ENCODE measurements at regions not wholly inside any gene's neighbourhood (a gene's known extent, or its start where the extent isn't known, plus 50 kb on each side); places are given as distances from the start of the nearest gene placed in this dataset.

DNA sequence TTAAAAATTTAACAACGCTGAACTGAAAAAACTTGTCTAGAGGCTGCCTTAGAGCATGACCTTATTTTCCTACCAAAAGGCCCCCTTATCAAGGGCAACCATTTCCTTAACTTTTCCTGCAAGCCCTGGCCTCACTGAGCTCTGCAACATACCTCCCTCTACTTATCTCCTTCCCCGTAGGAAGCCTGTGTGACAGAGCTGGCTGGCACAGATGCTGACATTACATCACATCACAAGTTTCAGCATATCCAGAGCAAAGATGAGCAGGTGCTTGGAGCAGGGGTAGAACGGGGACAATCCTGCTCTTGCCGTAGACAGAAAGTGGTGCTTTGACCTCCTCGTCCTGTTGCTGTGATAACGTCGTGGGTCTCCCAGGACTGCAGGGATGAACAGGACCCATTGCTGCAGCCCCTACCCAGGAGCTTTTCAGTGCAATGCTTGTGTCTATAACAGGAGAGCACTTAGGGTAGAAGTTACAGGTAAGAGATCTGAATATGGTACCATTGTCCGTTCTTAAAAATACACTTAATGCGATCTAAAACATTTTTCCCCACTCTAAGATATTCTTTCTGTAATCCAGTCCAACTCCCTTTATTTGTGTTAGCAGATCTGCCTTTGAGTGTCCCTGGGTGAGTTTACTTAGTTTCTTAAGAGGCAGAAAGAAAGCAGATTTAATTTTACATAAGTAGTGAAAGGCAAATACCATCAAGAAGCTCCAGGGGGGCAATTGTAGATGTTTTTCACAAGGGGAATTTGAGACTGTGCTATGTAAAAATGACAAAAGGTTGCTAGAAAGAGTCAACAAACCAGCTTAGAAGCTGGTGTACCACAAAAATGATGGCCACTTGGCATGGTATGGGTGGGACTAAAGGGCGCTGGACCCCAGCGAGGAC, 101.9 kb upstream of the EFNA5 start:
- H3K9me3 ChIP-seq (ENCODE audit: control insufficient read depth, insufficient read depth, low read length), result no peaks in the 10 kb centered on the region
- peak overlapping the region; percentile 2; the same call in 1 of the 2 replicates for H3K4me3 ChIP-seq (ENCODE audit: low read depth, low read length)
- H3K27ac ChIP-seq (ENCODE audit: low read depth, low read length), result peak overlapping the region; percentile 61
- no peaks in the 10 kb centered on the region for H3K36me3 ChIP-seq (ENCODE audit: control insufficient read depth, insufficient read depth, low read length)
- H3K27me3 ChIP-seq (ENCODE audit: control insufficient read depth, insufficient read depth, low read length), result no peaks in the 10 kb centered on the region
- H3K4me1 ChIP-seq (ENCODE audit: control insufficient read depth, insufficient read depth, low read length), result peaks cover 51% of the 10 kb centered on the region
- no peak overlapping the region for H3K9ac ChIP-seq (ENCODE audit: low read depth, low read length)

DNA sequence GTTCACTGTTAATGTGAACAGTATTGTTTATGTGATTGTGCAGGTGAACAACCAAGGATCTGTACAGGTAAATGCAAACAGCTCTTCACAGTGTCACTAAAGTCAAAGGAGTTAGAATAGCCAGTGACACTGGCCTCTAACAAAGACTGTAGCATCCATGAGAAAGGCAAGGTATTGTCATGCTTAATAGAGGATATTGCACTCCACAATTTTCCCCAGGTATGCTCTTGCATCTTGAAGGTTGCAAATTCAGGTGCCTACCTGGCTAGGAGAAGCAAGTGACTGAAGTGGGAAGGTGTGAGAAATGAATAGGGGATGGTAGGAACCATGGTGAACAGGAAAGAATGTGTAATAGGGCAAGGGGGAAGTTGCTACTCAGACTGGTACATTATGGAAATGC, 101.2 kb upstream of the EFNA5 start:
- peaks cover 47% of the 10 kb centered on the region for H3K4me1 ChIP-seq (ENCODE audit: control insufficient read depth, insufficient read depth, low read length)
- no peaks in the 10 kb centered on the region for H3K27me3 ChIP-seq (ENCODE audit: control insufficient read depth, insufficient read depth, low read length)
- H3K9ac ChIP-seq (ENCODE audit: low read depth, low read length), result no peak overlapping the region
- H3K36me3 ChIP-seq (ENCODE audit: control insufficient read depth, insufficient read depth, low read length), result no peaks in the 10 kb centered on the region
- no peak overlapping the region for H3K27ac ChIP-seq (ENCODE audit: low read depth, low read length)
- H3K4me3 ChIP-seq (ENCODE audit: low read depth, low read length), result peak overlapping the region; percentile 14; the same call in 1 of the 2 replicates
- no peaks in the 10 kb centered on the region for H3K9me3 ChIP-seq (ENCODE audit: control insufficient read depth, insufficient read depth, low read length)

DNA sequence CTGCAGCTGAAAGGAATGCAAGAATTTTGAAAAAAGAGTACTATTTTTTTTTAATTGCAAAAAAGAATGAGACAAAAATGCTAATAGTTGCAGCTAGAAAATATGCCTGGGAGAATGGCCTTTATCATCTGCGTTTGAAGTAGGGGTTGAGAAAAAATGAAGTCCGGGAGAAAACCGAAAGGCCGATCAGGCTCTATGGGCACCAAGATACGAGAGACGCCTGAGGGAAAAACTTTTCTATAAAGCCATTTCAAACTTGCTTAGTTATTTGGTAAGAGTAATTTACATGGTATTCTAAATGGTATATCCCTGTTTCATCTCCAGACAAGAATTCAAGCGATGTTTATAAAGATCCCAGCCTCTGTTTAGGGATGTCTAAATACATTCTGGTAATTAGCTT, 99.3 kb upstream of the EFNA5 start:
- Histone ChIP-seq H3K4me1 (ENCODE audit: control insufficient read depth, insufficient read depth, low read length) (peaks cover 39% of the 10 kb centered on the region), H3K36me3 (ENCODE audit: control insufficient read depth, insufficient read depth, low read length) (no peaks in the 10 kb centered on the region), H3K9me3 (ENCODE audit: control insufficient read depth, insufficient read depth, low read length) (no peaks in the 10 kb centered on the region), H3K27me3 (ENCODE audit: control insufficient read depth, insufficient read depth, low read length) (no peaks in the 10 kb centered on the region), H3K4me3 (ENCODE audit: low read depth, low read length) (no peak overlapping the region), H3K9ac (ENCODE audit: low read depth, low read length) (no peak overlapping the region), H3K27ac (ENCODE audit: low read depth, low read length) (no peak overlapping the region)

DNA sequence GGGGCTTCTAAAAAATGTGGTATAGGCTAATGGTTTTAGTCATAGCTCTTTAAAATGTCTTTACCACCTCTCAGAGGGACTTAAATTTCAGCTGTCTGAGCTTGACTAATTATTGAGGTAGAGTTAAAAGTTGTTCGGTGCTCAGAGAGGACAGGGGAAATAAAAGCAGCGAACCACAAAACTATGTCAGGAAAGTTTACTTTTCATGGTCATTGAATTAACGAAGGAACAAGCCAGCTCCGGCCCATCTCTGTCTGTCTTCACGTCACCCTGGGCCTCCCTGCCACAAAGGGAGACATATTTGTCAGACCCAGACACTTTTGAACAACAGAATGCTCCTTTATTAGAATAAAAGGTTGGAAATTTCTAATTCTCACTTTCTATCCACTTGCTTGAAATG, 98.8 kb upstream of the EFNA5 start:
- Histone ChIP-seq H3K27ac (ENCODE audit: low read depth, low read length) (no peak overlapping the region), H3K27me3 (ENCODE audit: control insufficient read depth, insufficient read depth, low read length) (no peaks in the 10 kb centered on the region), H3K9me3 (ENCODE audit: control insufficient read depth, insufficient read depth, low read length) (no peaks in the 10 kb centered on the region), H3K4me1 (ENCODE audit: control insufficient read depth, insufficient read depth, low read length) (peaks cover 34% of the 10 kb centered on the region), H3K9ac (ENCODE audit: low read depth, low read length) (no peak overlapping the region), H3K4me3 (ENCODE audit: low read depth, low read length) (no peak overlapping the region), H3K36me3 (ENCODE audit: control insufficient read depth, insufficient read depth, low read length) (no peaks in the 10 kb centered on the region)

DNA sequence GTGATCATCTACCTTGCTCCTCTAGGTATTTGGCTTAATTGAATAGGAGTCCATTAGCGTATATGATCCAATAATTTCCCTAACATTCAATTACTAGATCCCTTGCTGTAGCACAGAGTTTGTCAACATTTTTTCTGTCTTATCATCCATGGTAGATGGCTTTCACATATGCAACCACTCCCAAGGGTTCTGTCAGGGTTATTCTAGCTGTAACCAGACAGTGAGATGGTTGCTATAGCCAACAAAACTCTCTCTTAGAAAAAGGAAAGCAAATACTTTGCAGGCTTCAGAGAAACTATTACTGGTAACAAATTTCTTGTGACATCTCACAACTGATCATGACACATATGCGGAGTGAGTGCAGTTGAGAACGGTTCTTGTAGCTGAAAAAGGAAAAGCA, 96.2 kb upstream of the EFNA5 start:
- no peaks in the 10 kb centered on the region for H3K36me3 ChIP-seq (ENCODE audit: control insufficient read depth, insufficient read depth, low read length)
- no peak overlapping the region for H3K9ac ChIP-seq (ENCODE audit: low read depth, low read length)
- no peak overlapping the region for H3K4me3 ChIP-seq (ENCODE audit: low read depth, low read length)
- peaks cover 11% of the 10 kb centered on the region for H3K4me1 ChIP-seq (ENCODE audit: control insufficient read depth, insufficient read depth, low read length)
- H3K27ac ChIP-seq (ENCODE audit: low read depth, low read length), result no peak overlapping the region
- no peaks in the 10 kb centered on the region for H3K9me3 ChIP-seq (ENCODE audit: control insufficient read depth, insufficient read depth, low read length)
- H3K27me3 ChIP-seq (ENCODE audit: control insufficient read depth, insufficient read depth, low read length), result no peaks in the 10 kb centered on the region

DNA sequence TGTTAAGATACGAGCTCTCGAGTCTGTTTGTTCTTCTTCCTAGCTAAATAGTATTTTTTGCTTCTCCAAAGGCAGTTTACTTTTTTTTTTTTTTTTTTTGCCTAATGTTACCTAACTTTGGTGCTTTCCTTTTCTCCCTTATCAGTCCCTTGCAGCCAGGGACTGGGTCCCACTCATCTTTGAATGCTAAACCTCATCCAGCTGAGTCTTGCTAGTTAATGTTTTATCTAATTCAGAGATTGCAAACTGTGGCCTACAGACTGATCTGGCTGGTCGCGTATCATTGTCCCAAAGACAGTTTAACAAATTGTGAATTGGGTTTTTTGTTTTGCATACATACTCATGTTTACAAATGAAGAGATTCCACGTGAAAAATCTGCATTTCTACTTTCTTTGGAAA, 95.7 kb upstream of the EFNA5 start:
- H3K9ac ChIP-seq (ENCODE audit: low read depth, low read length), result no peak overlapping the region
- H3K9me3 ChIP-seq (ENCODE audit: control insufficient read depth, insufficient read depth, low read length), result no peaks in the 10 kb centered on the region
- H3K36me3 ChIP-seq (ENCODE audit: control insufficient read depth, insufficient read depth, low read length), result no peaks in the 10 kb centered on the region

DNA sequence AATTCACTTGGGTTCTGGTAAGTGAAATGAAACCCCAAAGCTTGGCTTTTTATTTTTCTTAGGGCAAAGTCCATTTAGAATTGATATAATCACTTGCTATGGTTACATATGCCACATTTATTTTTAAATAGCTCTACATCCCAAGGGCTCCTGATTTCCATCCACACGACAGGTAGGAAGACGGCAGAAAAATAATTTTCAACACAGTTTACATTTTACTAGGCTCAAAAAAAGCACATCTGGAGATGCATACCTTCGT, 95.0 kb upstream of the EFNA5 start:
- no peak overlapping the region for H3K27ac ChIP-seq (ENCODE audit: low read depth, low read length)
- H3K4me3 ChIP-seq (ENCODE audit: low read depth, low read length), result no peak overlapping the region
- no peaks in the 10 kb centered on the region for H3K27me3 ChIP-seq (ENCODE audit: control insufficient read depth, insufficient read depth, low read length)
- H3K4me1 ChIP-seq (ENCODE audit: control insufficient read depth, insufficient read depth, low read length), result peaks cover 3% of the 10 kb centered on the region; the same call in 1 of the 2 replicates
- H3K9me3 ChIP-seq (ENCODE audit: control insufficient read depth, insufficient read depth, low read length), result no peaks in the 10 kb centered on the region
- H3K36me3 ChIP-seq (ENCODE audit: control insufficient read depth, insufficient read depth, low read length), result no peaks in the 10 kb centered on the region
- no peak overlapping the region for H3K9ac ChIP-seq (ENCODE audit: low read depth, low read length)

More for the DNA sequence above, 95.7 kb upstream of the EFNA5 start:
- Histone ChIP-seq H3K4me1 (ENCODE audit: control insufficient read depth, insufficient read depth, low read length) (peaks cover 5% of the 10 kb centered on the region), H3K27ac (ENCODE audit: low read depth, low read length) (no peak overlapping the region), H3K27me3 (ENCODE audit: control insufficient read depth, insufficient read depth, low read length) (no peaks in the 10 kb centered on the region), H3K4me3 (ENCODE audit: low read depth, low read length) (no peak overlapping the region)

DNA sequence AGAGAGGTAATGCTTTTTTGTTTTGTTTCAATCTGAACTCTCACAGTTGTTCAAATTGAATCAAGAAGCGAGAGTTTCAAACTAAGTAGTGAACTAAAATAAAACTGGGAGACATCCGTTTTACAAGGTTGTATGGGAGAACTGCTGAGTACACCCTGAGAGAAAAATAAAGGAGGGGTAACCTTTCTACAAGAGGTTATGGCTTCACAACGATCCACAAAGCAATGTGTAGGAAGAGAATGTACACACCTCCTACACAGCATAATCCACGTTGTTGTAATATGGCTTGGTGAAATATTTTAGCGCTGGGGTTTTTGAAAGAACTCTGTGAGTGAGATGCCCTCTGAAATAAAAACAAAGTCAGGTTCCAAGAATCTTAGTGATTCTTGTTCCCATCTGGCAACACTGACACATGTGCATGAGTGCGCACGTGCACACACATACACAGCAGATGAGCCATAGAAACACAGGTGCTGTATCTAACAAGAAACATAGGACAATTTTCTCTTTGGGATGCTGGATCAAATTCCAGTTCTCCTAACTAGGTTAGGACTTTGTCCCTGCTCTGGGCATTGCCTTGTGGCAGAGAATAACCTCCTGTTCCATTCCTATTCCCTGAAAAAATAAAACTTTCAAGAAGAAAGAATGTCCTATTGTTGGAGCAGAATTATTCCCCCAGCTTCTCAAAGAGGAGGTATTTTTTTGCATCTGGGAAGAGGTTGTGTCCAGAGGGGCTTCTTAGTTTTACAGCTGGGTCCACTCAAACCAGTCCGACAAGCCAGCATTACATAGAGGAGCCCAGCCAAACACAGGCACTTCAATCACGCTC, 94.5 kb upstream of the EFNA5 start:
- Histone ChIP-seq H3K27ac (ENCODE audit: low read depth, low read length) (no peak overlapping the region), H3K4me1 (ENCODE audit: control insufficient read depth, insufficient read depth, low read length) (peaks cover 3% of the 10 kb centered on the region; the same call in 1 of the 2 replicates), H3K36me3 (ENCODE audit: control insufficient read depth, insufficient read depth, low read length) (no peaks in the 10 kb centered on the region), H3K4me3 (ENCODE audit: low read depth, low read length) (no peak overlapping the region), H3K9me3 (ENCODE audit: control insufficient read depth, insufficient read depth, low read length) (no peaks in the 10 kb centered on the region), H3K27me3 (ENCODE audit: control insufficient read depth, insufficient read depth, low read length) (no peaks in the 10 kb centered on the region), H3K9ac (ENCODE audit: low read depth, low read length) (no peak overlapping the region)

DNA sequence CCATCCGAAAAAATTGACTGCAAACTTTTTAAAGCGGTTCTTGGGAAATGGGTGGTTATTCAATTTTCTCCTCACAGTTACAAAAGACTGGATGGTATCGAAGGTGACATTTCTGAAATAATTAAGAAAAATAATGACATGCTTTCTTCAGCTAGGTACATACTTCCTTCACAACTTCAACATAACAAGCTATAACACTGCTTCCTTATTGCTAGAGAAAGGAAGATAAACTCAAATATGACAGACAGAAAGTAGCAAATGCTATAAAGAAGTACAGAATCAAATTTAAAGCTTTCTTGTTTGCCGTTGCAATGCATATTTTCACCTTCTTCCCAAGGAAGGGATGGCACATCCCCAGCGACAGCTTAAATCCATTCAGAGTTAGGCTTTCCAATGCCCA, 93.5 kb upstream of the EFNA5 start:
- no peak overlapping the region for H3K4me3 ChIP-seq (ENCODE audit: low read depth, low read length)
- no peaks in the 10 kb centered on the region for H3K27me3 ChIP-seq (ENCODE audit: control insufficient read depth, insufficient read depth, low read length)
- no peaks in the 10 kb centered on the region for H3K9me3 ChIP-seq (ENCODE audit: control insufficient read depth, insufficient read depth, low read length)
- no peak overlapping the region for H3K9ac ChIP-seq (ENCODE audit: low read depth, low read length)
- no peaks in the 10 kb centered on the region for H3K36me3 ChIP-seq (ENCODE audit: control insufficient read depth, insufficient read depth, low read length)
- H3K4me1 ChIP-seq (ENCODE audit: control insufficient read depth, insufficient read depth, low read length), result no peaks in the 10 kb centered on the region
- H3K27ac ChIP-seq (ENCODE audit: low read depth, low read length), result no peak overlapping the region

DNA sequence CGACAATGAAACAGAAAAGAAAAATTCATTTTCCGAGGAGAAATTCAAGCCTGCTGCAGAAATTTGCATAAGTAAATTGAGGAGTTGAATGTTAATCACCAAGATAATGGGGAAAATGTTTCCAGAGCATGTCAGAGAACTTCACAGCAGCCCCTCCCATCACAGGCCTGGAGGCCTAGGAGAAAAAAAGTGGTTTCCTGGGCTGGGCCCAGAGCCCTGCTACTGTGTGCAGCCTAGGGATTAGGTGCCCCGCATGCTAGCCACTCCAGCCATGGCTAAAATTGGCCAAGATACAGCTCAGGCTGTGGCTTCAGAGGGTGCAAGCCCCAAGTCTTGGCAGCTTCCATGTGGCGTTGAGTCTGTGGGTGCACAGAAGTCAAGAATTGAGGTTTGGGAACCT, 82.7 kb upstream of the EFNA5 start:
- no peaks in the 10 kb centered on the region for H3K27me3 ChIP-seq (ENCODE audit: control insufficient read depth, insufficient read depth, low read length)
- H3K36me3 ChIP-seq (ENCODE audit: control insufficient read depth, insufficient read depth, low read length), result no peaks in the 10 kb centered on the region
- H3K9me3 ChIP-seq (ENCODE audit: control insufficient read depth, insufficient read depth, low read length), result peaks cover 8% of the 10 kb centered on the region

More for the DNA sequence above, 82.7 kb upstream of the EFNA5 start:
- H3K4me3 ChIP-seq (ENCODE audit: low read depth, low read length), result no peak overlapping the region
- no peak overlapping the region for H3K27ac ChIP-seq (ENCODE audit: low read depth, low read length)
- no peaks in the 10 kb centered on the region for H3K4me1 ChIP-seq (ENCODE audit: control insufficient read depth, insufficient read depth, low read length)
- no peak overlapping the region for H3K9ac ChIP-seq (ENCODE audit: low read depth, low read length)

All from HUES48 (cell line).